Spleen (tissue), 11 donors: ENCODE measurements at regions not wholly inside any gene's neighbourhood (a gene's known extent, or its start where the extent isn't known, plus 50 kb on each side); places are given as distances from the start of the nearest gene placed in this dataset.
A peak's percentile ranks its signal among the peaks of the same experiment; 100 is the strongest.

Experiments used
- DNase-seq: peaks from one replicate; pipeline ENCODE4 v3.0.0-alpha.2; 2020
- H3K27ac ChIP-seq, 8 donors: fragments of 200-600 bp; sonication (generic) in 7 of 8; 1 replicate in 4 of 8; 2 replicates in 4 of 8; pipeline versions ENCODE4 v1.5.0 to v1.8.0; 2016 to 2021; ENCODE audit warnings: inconsistent platforms in 4 of 8, mild to moderate bottlenecking in 4 of 8, moderate library complexity in 1 of 8
- H3K27me3 ChIP-seq, 7 donors: fragments of 200-600 bp; sonication (generic) in 6 of 7; replicated peaks in 1 of 7; 1 replicate in 4 of 7; 2 replicates in 3 of 7; pipeline versions ENCODE4 v1.5.0 to v1.8.0; 2016 to 2021; ENCODE audit warnings: inconsistent platforms in 3 of 7, mild to moderate bottlenecking in 1 of 7
- H3K36me3 ChIP-seq, 6 donors: fragments of 200-600 bp; sonication (generic) in 5 of 6; 1 replicate in 4 of 6; 2 replicates in 2 of 6; pipeline versions ENCODE4 v1.5.0 to v1.8.0; 2016 to 2021; ENCODE audit warnings: inconsistent platforms in 2 of 6
- H3K4me1 ChIP-seq, 6 donors: fragments of 200-600 bp; sonication (generic) in 5 of 6; 1 replicate in 3 of 6; 2 replicates in 3 of 6; pipeline versions ENCODE4 v1.5.0 to v1.8.0; 2016 to 2021; ENCODE audit warnings: inconsistent platforms in 3 of 6
- H3K4me3 ChIP-seq, 8 donors: fragments of 200-600 bp; sonication (generic) in 7 of 8; 1 replicate in 4 of 8; 2 replicates in 4 of 8; pipeline versions ENCODE4 v1.5.0 to v1.8.0; 2016 to 2021; ENCODE audit warnings: inconsistent platforms in 4 of 8, mild to moderate bottlenecking in 4 of 8, moderate library complexity in 2 of 8
- H3K9me3 ChIP-seq, 8 donors: fragments of 200-600 bp; sonication (generic) in 7 of 8; 1 replicate in 4 of 8; 2 replicates in 4 of 8; pipeline versions ENCODE4 v1.5.0 to v1.8.0; 2016 to 2021; ENCODE audit warnings: inconsistent platforms in 4 of 8
- POLR2A ChIP-seq, 3 donors: fragments of 450-650 bp; IDR thresholded peaks; one replicate each; pipeline ENCODE4 v1.5.1; 2017; ENCODE audit warnings: antibody characterized with exemption in 3 of 3, mild to moderate bottlenecking in 1 of 3
- POLR2AphosphoS5 ChIP-seq, 3 donors: sonication (generic); formaldehyde crosslinking; IDR thresholded peaks; one replicate each; pipeline ENCODE4 v1.5.1; 2017; ENCODE audit warnings: antibody characterized with exemption in 3 of 3
- WGBS, 5 donors: extraction: QIAGEN DNeasy Blood & Tissue Kit in 3 of 5; methylation state at CpG; one replicate each; pipeline versions ENCODE4 v1.1.5 to v1.1.7; 2013 to 2018; 5-methylcytosine and 5-hydroxymethylcytosine counted together
- intact Hi-C: fragments of 100-400 bp; cut with DNase I; formaldehyde crosslinking; loops from one replicate; pipeline ENCODE4 v1.15.0; 2023; ENCODE audit warnings: low total_unique reads
- TF ChIP-seq, protein P1 (sequence below), 11 experiments: fragments of 200-600 bp in 7 of 11; fragments of 450-650 bp in 4 of 11; sonication (generic) in 4 of 11; IDR thresholded peaks in 8 of 11; conservative IDR thresholded peaks in 3 of 11; 1 replicate in 7 of 11; 2 replicates in 4 of 11; pipeline versions ENCODE4 v1.4.0 to v1.8.0; 2016 to 2021; ENCODE audit warnings: antibody characterized with exemption in 11 of 11, inconsistent platforms in 4 of 11, mild to moderate bottlenecking in 1 of 11
- donor health status: healthy with polysubstance abuse.
- donor health status: DM: no; HTN: no; CAD: no; lungs with moderate emphysema.
- donor health status: DM: no; HTN: no; CAD: no.
- donor health status: Bipolar disorder and iron deficiency.
- donor health status: healthy.
- donor health status: DM: no; HTN: no; CAD: no.
- donor health status: DM: yes; HTN: yes; CAD: no.

GRCh38 chr5:173454736-173455598 is 126.8 kb upstream of the STC2 start:
- no peak overlapping the region for H3K27ac ChIP-seq
- H3K9me3 ChIP-seq = no peaks in the 10 kb centered on the region
- H3K4me3 ChIP-seq = no peak overlapping the region
- peaks cover 0 to 15% (median 8%) of the 10 kb centered on the region in 6 donors for H3K4me1 ChIP-seq
- H3K27me3 ChIP-seq = no peaks in the 10 kb centered on the region
- TF ChIP-seq POLR2AphosphoS5 (IDR thresholded peaks at IDR 0.05) (no peak), POLR2A (IDR thresholded peaks at IDR 0.05) (no peak)
- TF ChIP-seq, protein P1, sequence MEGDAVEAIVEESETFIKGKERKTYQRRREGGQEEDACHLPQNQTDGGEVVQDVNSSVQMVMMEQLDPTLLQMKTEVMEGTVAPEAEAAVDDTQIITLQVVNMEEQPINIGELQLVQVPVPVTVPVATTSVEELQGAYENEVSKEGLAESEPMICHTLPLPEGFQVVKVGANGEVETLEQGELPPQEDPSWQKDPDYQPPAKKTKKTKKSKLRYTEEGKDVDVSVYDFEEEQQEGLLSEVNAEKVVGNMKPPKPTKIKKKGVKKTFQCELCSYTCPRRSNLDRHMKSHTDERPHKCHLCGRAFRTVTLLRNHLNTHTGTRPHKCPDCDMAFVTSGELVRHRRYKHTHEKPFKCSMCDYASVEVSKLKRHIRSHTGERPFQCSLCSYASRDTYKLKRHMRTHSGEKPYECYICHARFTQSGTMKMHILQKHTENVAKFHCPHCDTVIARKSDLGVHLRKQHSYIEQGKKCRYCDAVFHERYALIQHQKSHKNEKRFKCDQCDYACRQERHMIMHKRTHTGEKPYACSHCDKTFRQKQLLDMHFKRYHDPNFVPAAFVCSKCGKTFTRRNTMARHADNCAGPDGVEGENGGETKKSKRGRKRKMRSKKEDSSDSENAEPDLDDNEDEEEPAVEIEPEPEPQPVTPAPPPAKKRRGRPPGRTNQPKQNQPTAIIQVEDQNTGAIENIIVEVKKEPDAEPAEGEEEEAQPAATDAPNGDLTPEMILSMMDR (IDR thresholded peaks at IDR 0.05 in 8 of 11, conservative IDR thresholded peaks at IDR 0.05 in 3 of 11) = no peak
- no peak for DNase-seq
- WGBS, 5 donors = 81 to 91% (median 88%) methylated on average over 9 to 10 of the region's 10 CpGs
- intact Hi-C loops = no loop called here
- no peaks in the 10 kb centered on the region for H3K36me3 ChIP-seq

GRCh38 chr5:173454361-173454735 is 126.1 kb upstream of the STC2 start:
- H3K27ac ChIP-seq = no peak overlapping the region
- WGBS, 5 donors = 68 to 85% (median 76%) methylated on average over 4 of the region's 4 CpGs
- TF ChIP-seq, protein P1 (IDR thresholded peaks at IDR 0.05 in 8 of 11, conservative IDR thresholded peaks at IDR 0.05 in 3 of 11) = no peak
- TF ChIP-seq POLR2A (IDR thresholded peaks at IDR 0.05) = no peak
- no peak for TF ChIP-seq POLR2AphosphoS5 (IDR thresholded peaks at IDR 0.05)
- peaks cover 0 to 15% (median 8%) of the 10 kb centered on the region in 6 donors for H3K4me1 ChIP-seq
- H3K9me3 ChIP-seq = no peaks in the 10 kb centered on the region
- no peak for DNase-seq
- no peak overlapping the region for H3K4me3 ChIP-seq
- intact Hi-C loops = no loop called here
- H3K36me3 ChIP-seq = no peaks in the 10 kb centered on the region
- no peaks in the 10 kb centered on the region for H3K27me3 ChIP-seq

DNA sequence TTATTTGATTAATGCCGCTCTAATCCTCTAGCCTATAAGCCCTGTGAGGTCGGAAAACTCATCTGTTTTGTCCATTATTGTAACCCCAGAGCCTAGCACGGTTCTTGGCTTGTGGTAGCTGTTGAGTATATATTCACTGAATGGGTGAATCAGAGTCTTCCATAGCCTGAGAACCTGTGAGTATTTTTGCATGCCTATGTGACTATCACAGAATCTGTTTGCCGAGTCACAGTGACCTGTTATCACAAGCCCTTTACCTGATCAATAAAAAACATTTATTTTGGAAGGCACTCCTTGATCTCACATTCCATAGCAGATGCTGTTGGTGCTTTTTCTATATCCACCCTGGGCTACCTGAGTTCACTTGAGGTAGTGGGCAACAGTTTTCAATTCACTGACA is 125.0 kb upstream of the STC2 start:
- Histone ChIP-seq H3K4me3 (no peak overlapping the region), H3K36me3 (no peaks in the 10 kb centered on the region), H3K9me3 (no peaks in the 10 kb centered on the region), H3K4me1 (peaks cover 0 to 15% (median 8%) of the 10 kb centered on the region in 6 donors), H3K27ac (no peak overlapping the region), H3K27me3 (peaks cover 0 to 4% (median 0%) of the 10 kb centered on the region in 7 donors)
- TF ChIP-seq POLR2AphosphoS5 (IDR thresholded peaks at IDR 0.05) = no peak
- TF ChIP-seq, protein P1 (IDR thresholded peaks at IDR 0.05 in 8 of 11, conservative IDR thresholded peaks at IDR 0.05 in 3 of 11) = no peak
- no peak for DNase-seq
- 84 to 93% (median 87%) methylated on average over 4 of the region's 4 CpGs for WGBS, 5 donors
- intact Hi-C loops = no loop called here

GRCh38 chr5:173452119-173452905 is 124.1 kb upstream of the STC2 start:
- H3K9me3 ChIP-seq = no peaks in the 10 kb centered on the region
- no peak overlapping the region for H3K4me3 ChIP-seq
- no peak for DNase-seq
- H3K27ac ChIP-seq = peak overlapping the region in 6 of 8 donors; percentile 41 to 71 (median 58)
- intact Hi-C loops = no loop called here
- H3K27me3 ChIP-seq = peaks cover 0 to 4% (median 0%) of the 10 kb centered on the region in 7 donors
- H3K4me1 ChIP-seq = peaks cover 0 to 15% (median 8%) of the 10 kb centered on the region in 6 donors
- H3K36me3 ChIP-seq = no peaks in the 10 kb centered on the region
- TF ChIP-seq POLR2AphosphoS5 (IDR thresholded peaks at IDR 0.05) (peak in 1 of 3 donors; percentile 81), POLR2A (IDR thresholded peaks at IDR 0.05) (no peak)
- TF ChIP-seq, protein P1 (IDR thresholded peaks at IDR 0.05 in 8 of 11, conservative IDR thresholded peaks at IDR 0.05 in 3 of 11) = no peak
- 47 to 56% (median 49%) methylated on average over 9 of the region's 9 CpGs for WGBS, 5 donors
